Hematopoietic multipotent progenitor cell (in vitro differentiated cells): ENCODE measurements at regions not wholly inside any gene's neighbourhood (a gene's known extent, or its start where the extent isn't known, plus 50 kb on each side); places are given as distances from the start of the nearest gene placed in this dataset.
"Not testable (repeated sequence)": the region's sequence is repeated elsewhere in the genome, so short reads cannot be mapped to it uniquely, and the experiment has no call there.

Experiments used
- DNase-seq, 3 donors: peaks; one replicate each; pipeline ENCODE4 v3.0.0-alpha.2; 2011 to 2015; ENCODE audit warnings: low read depth in 2 of 3, low spot score in 2 of 3

- DNase-seq, result no peak
Observed at GRCh38 chr12:58408516-58408915, 467.1 kb downstream of the ATP23 start.

- no peak for DNase-seq
Observed at GRCh38 chr12:58412461-58413060, 471.2 kb downstream of the ATP23 start.

GRCh38 chr12:58413794-58414193 is 472.4 kb downstream of the ATP23 start:
- DNase-seq, result no peak

- no peak for DNase-seq
Observed at GRCh38 chr12:58414398-58414871, 473.1 kb downstream of the ATP23 start.

GRCh38 chr12:58415716-58416115 is 474.3 kb downstream of the ATP23 start:
- no peak for DNase-seq

- DNase-seq, result no peak
Observed at GRCh38 chr12:58416236-58416635, 474.9 kb downstream of the ATP23 start.

- no peak for DNase-seq
Observed at GRCh38 chr12:58419196-58419760, 477.9 kb downstream of the ATP23 start.

GRCh38 chr12:58419905-58420304 is 478.5 kb downstream of the ATP23 start:
- DNase-seq, result no peak

GRCh38 chr12:58420503-58420902 is 479.1 kb downstream of the ATP23 start:
- DNase-seq, result no peak

- no peak for DNase-seq
Observed at GRCh38 chr12:58421990-58422389, 480.6 kb downstream of the ATP23 start.

- DNase-seq, result no peak
Observed at GRCh38 chr12:58424735-58425392, 483.5 kb downstream of the ATP23 start.

GRCh38 chr12:58425481-58426392 is 484.4 kb downstream of the ATP23 start:
- DNase-seq, result peak in 2 of 3 donors; percentile 48 to 80

GRCh38 chr12:58426437-58426836 is 485.1 kb downstream of the ATP23 start:
- not testable (repeated sequence) for DNase-seq

GRCh38 chr12:58433959-58434358 is 486.3 kb downstream of the LRIG3 start:
- DNase-seq, result no peak

- no peak for DNase-seq
Observed at GRCh38 chr12:58434726-58435125, 485.6 kb downstream of the LRIG3 start.

GRCh38 chr12:58435647-58436046 is 484.7 kb downstream of the LRIG3 start:
- no peak for DNase-seq

- no peak for DNase-seq
Observed at GRCh38 chr12:58441483-58441882, 478.8 kb downstream of the LRIG3 start.

GRCh38 chr12:58443273-58443980 is 476.9 kb downstream of the LRIG3 start:
- peak in 2 of 3 donors; percentile 37 to 71 for DNase-seq

- DNase-seq, result no peak
Observed at GRCh38 chr12:58443981-58444371, 476.3 kb downstream of the LRIG3 start.

- DNase-seq, result no peak
Observed at GRCh38 chr12:58450868-58451482, 469.3 kb downstream of the LRIG3 start.
